ENCODE measurements at regions not wholly inside any gene's neighbourhood (a gene's known extent, or its start where the extent isn't known, plus 50 kb on each side); places are given as distances from the start of the nearest gene placed in this dataset.
A peak's percentile ranks its signal among the peaks of the same experiment; 100 is the strongest.

GRCh38 chr2:175393851-175394250 lies 212.3 kb upstream of the ATP5MC3 start:
- no peak for TF ChIP-seq CTCF (IDR thresholded peaks at IDR 0.05; ENCODE audit: extremely low read depth, missing control alignments)

GRCh38 chr2:175383286-175383685 lies 201.8 kb upstream of the ATP5MC3 start:
- TF ChIP-seq CTCF (IDR thresholded peaks at IDR 0.05; ENCODE audit: extremely low read depth, missing control alignments): no peak

More at GRCh38 chr2:175393851-175394250, 212.3 kb upstream of the ATP5MC3 start:
- DNase-seq (ENCODE audit: low spot score): no peak

GRCh38 chr2:175373729-175374128 lies 192.2 kb upstream of the ATP5MC3 start:
- no peak for TF ChIP-seq CTCF (IDR thresholded peaks at IDR 0.05; ENCODE audit: extremely low read depth, missing control alignments)
- no peak for DNase-seq (ENCODE audit: low spot score)

More at GRCh38 chr2:175383286-175383685, 201.8 kb upstream of the ATP5MC3 start:
- DNase-seq (ENCODE audit: low spot score): no peak

- DNase-seq (ENCODE audit: low spot score): no peak
- no peak for TF ChIP-seq CTCF (IDR thresholded peaks at IDR 0.05; ENCODE audit: extremely low read depth, missing control alignments)
Measured at GRCh38 chr2:175372704-175373701, 191.5 kb upstream of the ATP5MC3 start.

GRCh38 chr2:175371378-175371777 lies 189.9 kb upstream of the ATP5MC3 start:
- DNase-seq (ENCODE audit: low spot score): no peak
- no peak for TF ChIP-seq CTCF (IDR thresholded peaks at IDR 0.05; ENCODE audit: extremely low read depth, missing control alignments)

- peak; percentile 34 for DNase-seq (ENCODE audit: low spot score)
- TF ChIP-seq CTCF (IDR thresholded peaks at IDR 0.05; ENCODE audit: extremely low read depth, missing control alignments): peak; percentile 64
Measured at GRCh38 chr2:175366815-175367214, 185.3 kb upstream of the ATP5MC3 start.

- no peak for DNase-seq (ENCODE audit: low spot score)
- TF ChIP-seq CTCF (IDR thresholded peaks at IDR 0.05; ENCODE audit: extremely low read depth, missing control alignments): no peak
Measured at GRCh38 chr2:175363699-175364098, 182.2 kb upstream of the ATP5MC3 start.

All from GM20000 (cell line).